AG09309 (cell line): ENCODE measurements at regions not wholly inside any gene's neighbourhood (a gene's known extent, or its start where the extent isn't known, plus 50 kb on each side); places are given as distances from the start of the nearest gene placed in this dataset.

ENCODE experiments used
- DNase-seq: peaks from one replicate; pipeline ENCODE4 v3.0.0-alpha.2; 2010; ENCODE audit warnings: low read depth
- H3K4me3 ChIP-seq: 2 replicates; pipeline ENCODE4 v1.5.1; 2011; ENCODE audit warnings: mild to moderate bottlenecking, low read depth, low read length, moderate library complexity; ENCODE audit not compliant: control insufficient read depth
- CTCF ChIP-seq: IDR thresholded peaks from 2 replicates; pipeline ENCODE4 v1.5.1; 2011; ENCODE audit warnings: mild to moderate bottlenecking, low read depth, low read length, inconsistent platforms; ENCODE audit not compliant: insufficient read depth, control insufficient read depth; ENCODE audit errors: missing control alignments

GRCh38 chr1:99527545-99527944 is 118.4 kb upstream of the PALMD start:
- H3K4me3 ChIP-seq: no peak overlapping the region
- no peak for DNase-seq
- no peak for TF ChIP-seq CTCF

- no peak for TF ChIP-seq CTCF
- no peak for DNase-seq
- no peak overlapping the region for H3K4me3 ChIP-seq
These were observed 116.9 kb upstream of the PALMD start for GRCh38 chr1:99529002-99529401.

- H3K4me3 ChIP-seq: no peak overlapping the region
- no peak for TF ChIP-seq CTCF
- DNase-seq: no peak
These were observed 114.2 kb upstream of the PALMD start for GRCh38 chr1:99531578-99532275.

- no peak for TF ChIP-seq CTCF
- no peak for DNase-seq
- no peak overlapping the region for H3K4me3 ChIP-seq
These were observed 113.7 kb upstream of the PALMD start for GRCh38 chr1:99532276-99532580.

- DNase-seq: no peak
- no peak for TF ChIP-seq CTCF
- no peak overlapping the region for H3K4me3 ChIP-seq
These were observed 111.8 kb upstream of the PALMD start for GRCh38 chr1:99533909-99534637.

GRCh38 chr1:99534638-99534930 is 111.3 kb upstream of the PALMD start:
- no peak overlapping the region for H3K4me3 ChIP-seq
- no peak for TF ChIP-seq CTCF
- no peak for DNase-seq
